PFSK-1 (cell line): ENCODE measurements at regions not wholly inside any gene's neighbourhood (a gene's known extent, or its start where the extent isn't known, plus 50 kb on each side); places are given as distances from the start of the nearest gene placed in this dataset.

Experiments
- FOXP2 ChIP-seq: optimal IDR thresholded peaks from 2 replicates; pipeline ENCODE3; 2011; ENCODE audit warnings: borderline replicate concordance, control low read depth, inconsistent platforms; ENCODE audit not compliant: insufficient read depth; ENCODE audit errors: extremely low read length, extremely low read depth
- POLR2AphosphoS5 ChIP-seq: IDR thresholded peaks from 2 replicates; pipeline ENCODE4 v1.6.1; 2012; ENCODE audit warnings: low read depth, mild to moderate bottlenecking, control low read depth, low read length, moderate library complexity
- REST ChIP-seq, 2 experiments: IDR thresholded peaks; 2 replicates each; pipeline versions ENCODE4 v1.6.1 to v1.8.0; 2011 to 2012; ENCODE audit warnings: low read depth in 2 of 2, low read length in 2 of 2, control low read depth in 1 of 2, inconsistent platforms in 1 of 2, mild to moderate bottlenecking in 1 of 2, moderate library complexity in 1 of 2; ENCODE audit not compliant: insufficient read depth in 1 of 2
- SIN3A ChIP-seq: IDR thresholded peaks from 2 replicates; pipeline ENCODE4 v1.6.1; 2012; ENCODE audit warnings: mild to moderate bottlenecking, low read length, moderate library complexity, borderline replicate concordance; ENCODE audit not compliant: insufficient read depth
- TAF1 ChIP-seq: IDR thresholded peaks from 2 replicates; pipeline ENCODE4 v1.6.1; 2012; ENCODE audit warnings: low read length, control low read depth, borderline replicate concordance; ENCODE audit not compliant: insufficient read depth

DNA sequence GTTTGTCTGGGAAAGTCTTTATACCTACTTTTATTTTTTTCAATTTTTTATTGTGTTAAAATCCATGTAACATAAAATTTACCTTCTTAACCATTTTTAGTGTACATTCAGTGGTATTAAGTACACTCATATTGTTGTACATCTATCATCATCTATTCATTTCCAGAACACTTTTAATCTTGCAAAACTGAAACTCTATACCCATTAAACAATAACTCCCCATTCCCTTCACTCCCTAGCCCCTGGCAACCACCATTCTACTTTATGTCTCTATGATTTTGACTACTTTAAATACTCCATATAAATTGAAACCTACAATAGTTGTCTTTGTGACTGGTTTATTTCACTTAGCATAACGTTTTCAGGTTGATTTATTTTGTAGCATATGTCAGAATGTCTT is 131.9 kb upstream of the SLC38A2 start:
- no peak for TF ChIP-seq SIN3A
- TF ChIP-seq TAF1 = no peak
- TF ChIP-seq REST (IDR thresholded peaks at IDR 0.05; ENCODE audit: insufficient read depth in 1 of 2, low read depth in 2 of 2, low read length in 2 of 2) = no peak
- no peak for TF ChIP-seq FOXP2
- TF ChIP-seq POLR2AphosphoS5 = no peak

DNA sequence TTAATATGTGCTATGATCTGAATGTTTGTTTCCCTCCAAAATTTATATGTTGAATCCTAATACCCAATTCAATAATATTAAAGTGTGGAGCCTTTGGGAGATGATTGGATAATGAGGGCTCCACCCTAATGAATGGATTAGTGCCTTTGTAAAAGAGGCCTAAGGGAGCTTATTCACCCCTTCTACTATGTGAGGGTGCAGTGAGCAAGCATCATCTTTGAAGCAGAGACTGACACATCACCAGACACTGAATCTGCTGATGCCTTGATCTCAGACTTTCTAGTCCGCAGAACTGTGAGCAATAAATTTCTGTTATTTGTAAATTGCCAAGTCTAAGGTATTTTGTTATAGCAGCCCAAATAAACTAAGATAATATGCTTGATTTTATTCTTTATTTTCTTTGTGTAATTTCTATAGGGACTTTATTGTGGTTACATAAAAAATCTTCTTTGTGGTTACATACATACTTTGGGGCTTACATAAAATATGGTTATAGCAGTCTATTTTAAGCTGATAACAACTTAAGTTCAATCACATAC is 131.1 kb upstream of the SLC38A2 start:
- TF ChIP-seq POLR2AphosphoS5 (no peak), SIN3A (no peak), TAF1 (no peak), REST (IDR thresholded peaks at IDR 0.05; ENCODE audit: insufficient read depth in 1 of 2, low read depth in 2 of 2, low read length in 2 of 2) (no peak), FOXP2 (no peak)

GRCh38 chr12:46500673-46501072 is 128.1 kb upstream of the SLC38A2 start:
- TF ChIP-seq FOXP2 (no peak), TAF1 (no peak), REST (IDR thresholded peaks at IDR 0.05; ENCODE audit: insufficient read depth in 1 of 2, low read depth in 2 of 2, low read length in 2 of 2) (no peak), POLR2AphosphoS5 (no peak), SIN3A (no peak)

- TF ChIP-seq SIN3A (no peak), FOXP2 (no peak), POLR2AphosphoS5 (no peak), TAF1 (no peak), REST (IDR thresholded peaks at IDR 0.05; ENCODE audit: insufficient read depth in 1 of 2, low read depth in 2 of 2, low read length in 2 of 2) (no peak)
Measured at GRCh38 chr12:46499901-46500300, 127.3 kb upstream of the SLC38A2 start.

- no peak for TF ChIP-seq TAF1
- TF ChIP-seq REST (IDR thresholded peaks at IDR 0.05; ENCODE audit: insufficient read depth in 1 of 2, low read depth in 2 of 2, low read length in 2 of 2) = no peak
- TF ChIP-seq FOXP2 = no peak
- no peak for TF ChIP-seq SIN3A
- no peak for TF ChIP-seq POLR2AphosphoS5
Measured at GRCh38 chr12:46499226-46499625, 126.7 kb upstream of the SLC38A2 start.
